A549 (cell line): ENCODE measurements at regions not wholly inside any gene's neighbourhood (a gene's known extent, or its start where the extent isn't known, plus 50 kb on each side); places are given as distances from the start of the nearest gene placed in this dataset.

Source experiments
- ATAC-seq, 2 experiments: fragments of 200-7000 bp in 1 of 2; fragments of >200 bp in 1 of 2; cut with Nextera tagmentation in 1 of 2; cut with Tn5 transposase in 1 of 2; 3 replicates each; pipeline versions ENCODE4 v1.8.0 to v1.9.1; 2018 to 2020; ENCODE audit warnings: mild to moderate bottlenecking in 1 of 2, moderate library complexity in 1 of 2
- CTCF ChIA-PET: fragments of 300-600 bp; sonication (Branson Sonifier 250); formaldehyde crosslinking; extraction: SDS; loops from one replicate; lab custom pipeline; 2021; ENCODE audit warnings: antibody characterized with exemption, inconsistent platforms; lab: Yijun Ruan, JAX
- POLR2A ChIA-PET: fragments of 350-600 bp; formaldehyde crosslinking; extraction: SDS; loops from one replicate; lab custom pipeline; 2021; ENCODE audit warnings: antibody characterized with exemption, inconsistent platforms; lab: Yijun Ruan, JAX
- DNase-seq, 2 experiments: peaks; one replicate each; pipeline versions ENCODE4 v3.0.0 to v3.0.0-alpha.2; 2011 to 2016; ENCODE audit warnings: low read depth in 1 of 2, low spot score in 1 of 2
- FAIRE-seq: peaks from 2 replicates; lab custom pipeline; 2011; peaks lifted over from hg19 to GRCh38; lab: Jason Lieb, UNC
- H3K27ac ChIP-seq, 2 experiments: fragments of >200 bp; sonication (Bioruptor Twin); formaldehyde crosslinking; 3 replicates each; pipeline ENCODE4 v1.5.1; 2016 to 2017
- H3K4me1 ChIP-seq: fragments of >200 bp; sonication (Bioruptor Twin); formaldehyde crosslinking; 3 replicates; pipeline ENCODE4 v1.6.1; 2016
- H3K4me2 ChIP-seq: fragments of >200 bp; sonication (Bioruptor Twin); formaldehyde crosslinking; 3 replicates; pipeline ENCODE4 v1.6.1; 2016
- H3K4me3 ChIP-seq: fragments of >200 bp; sonication (Bioruptor Twin); formaldehyde crosslinking; 3 replicates; pipeline ENCODE4 v1.5.1; 2016
- H3K9me3 ChIP-seq: fragments of >200 bp; sonication (Bioruptor Twin); formaldehyde crosslinking; 3 replicates; pipeline ENCODE4 v1.6.1; 2016
- BHLHE40 ChIP-seq: IDR thresholded peaks from 2 replicates; pipeline ENCODE4 v1.6.1; 2012; ENCODE audit warnings: low read depth, low read length, inconsistent platforms
- CBX2 ChIP-seq: fragments of 200-600 bp; sonication (generic); IDR thresholded peaks from 2 replicates; pipeline ENCODE4 v1.6.1; 2016; ENCODE audit warnings: low read depth, mild to moderate bottlenecking, borderline replicate concordance
- CHD2 ChIP-seq: fragments of 150-350 bp; IDR thresholded peaks from 2 replicates; pipeline ENCODE4 v1.6.1; 2014; ENCODE audit warnings: low read length; ENCODE audit not compliant: partially characterized antibody
- CHD4 ChIP-seq: fragments of 200-600 bp; sonication (generic); IDR thresholded peaks from 2 replicates; pipeline ENCODE4 v1.6.1; 2016; ENCODE audit warnings: antibody characterized with exemption, mild to moderate bottlenecking, borderline replicate concordance
- EHF ChIP-seq: fragments of 250-450 bp; sonication (Bioruptor Pico); IDR thresholded peaks from 2 replicates; pipeline ENCODE4 v1.5.0; 2020; ENCODE audit warnings: mild to moderate bottlenecking
- EHMT2 ChIP-seq: fragments of 200-600 bp; sonication (generic); IDR thresholded peaks from 2 replicates; pipeline ENCODE4 v1.6.1; 2016; ENCODE audit warnings: antibody characterized with exemption, low read depth, mild to moderate bottlenecking, moderate library complexity
- EP300 ChIP-seq, 2 experiments: fragments of >200 bp; sonication (Bioruptor Twin); formaldehyde crosslinking; IDR thresholded peaks; 2 replicates in 1 of 2; 3 replicates in 1 of 2; pipeline ENCODE4 v1.6.1; 2016 to 2017
- HOXB13 ChIP-seq: fragments of 250-450 bp; sonication (Bioruptor Pico); IDR thresholded peaks from 2 replicates; pipeline ENCODE4 v1.5.0; 2020; ENCODE audit warnings: low read depth, mild to moderate bottlenecking, moderate library complexity
- HOXB5 ChIP-seq: fragments of 250-450 bp; sonication (Bioruptor Pico); IDR thresholded peaks from 2 replicates; pipeline ENCODE4 v1.5.0; 2020; ENCODE audit warnings: mild to moderate bottlenecking, moderate library complexity
- KDM1A ChIP-seq: fragments of 200-600 bp; sonication (generic); IDR thresholded peaks from 2 replicates; pipeline ENCODE4 v1.6.1; 2016; ENCODE audit warnings: low read depth, mild to moderate bottlenecking
- KDM5A ChIP-seq: fragments of 200-600 bp; sonication (generic); IDR thresholded peaks from 2 replicates; pipeline ENCODE4 v1.6.1; 2016; ENCODE audit warnings: antibody characterized with exemption, mild to moderate bottlenecking
- MAFK ChIP-seq: fragments of 450-650 bp; IDR thresholded peaks from 2 replicates; pipeline ENCODE4 v1.6.1; 2014; ENCODE audit not compliant: partially characterized antibody
- MAZ ChIP-seq: fragments of 150-350 bp; IDR thresholded peaks from 2 replicates; pipeline ENCODE4 v1.6.1; 2014; ENCODE audit warnings: antibody characterized with exemption, low read depth, low read length, borderline replicate concordance
- MYC ChIP-seq: IDR thresholded peaks from 2 replicates; pipeline ENCODE4 v1.6.1; 2012; ENCODE audit warnings: mild to moderate bottlenecking, inconsistent platforms, low read length, improper control_type of control experiment, borderline replicate concordance
- NR3C1 ChIP-seq: fragments of >200 bp; sonication (Bioruptor Twin); formaldehyde crosslinking; IDR thresholded peaks from 3 replicates; pipeline ENCODE4 v1.6.1; 2017
- RAD21 ChIP-seq, 2 experiments: fragments of >200 bp in 1 of 2; sonication (Bioruptor Twin) in 1 of 2; formaldehyde crosslinking in 1 of 2; IDR thresholded peaks in 1 of 2; conservative IDR thresholded peaks in 1 of 2; 2 replicates in 1 of 2; 3 replicates in 1 of 2; pipeline ENCODE4 v1.6.1; 2012 to 2018; ENCODE audit warnings: inconsistent platforms in 1 of 2
- RFX5 ChIP-seq: fragments of 450-650 bp; IDR thresholded peaks from 2 replicates; pipeline ENCODE4 v1.7.1; 2014; ENCODE audit warnings: antibody characterized with exemption, mild to moderate bottlenecking, moderate library complexity
- SMC3 ChIP-seq: fragments of >200 bp; sonication (Bioruptor Twin); formaldehyde crosslinking; IDR thresholded peaks from 3 replicates; pipeline ENCODE4 v1.6.1; 2018; ENCODE audit warnings: inconsistent platforms
- TP53 ChIP-seq: fragments of 250-450 bp; sonication (Bioruptor Pico); IDR thresholded peaks from 2 replicates; pipeline ENCODE4 v1.5.0; 2021; ENCODE audit warnings: mild to moderate bottlenecking, moderate library complexity
- ZFP36 ChIP-seq: fragments of 450-650 bp; IDR thresholded peaks from 2 replicates; pipeline ENCODE4 v1.6.1; 2014; ENCODE audit warnings: borderline replicate concordance; ENCODE audit not compliant: partially characterized antibody
- WGBS: methylation state at CpG from one replicate; pipeline ENCODE4 v1.1.6; 2017; ENCODE audit errors: missing lambda C conversion rate; 5-methylcytosine and 5-hydroxymethylcytosine counted together
- TF ChIP-seq, protein P1 (sequence below): fragments of >200 bp; sonication (Bioruptor Twin); formaldehyde crosslinking; IDR thresholded peaks from 2 replicates; pipeline ENCODE4 v1.6.1; 2016
- TF ChIP-seq, protein P2 (sequence below): IDR thresholded peaks from 2 replicates; pipeline ENCODE4 v1.6.1; 2012

DNA sequence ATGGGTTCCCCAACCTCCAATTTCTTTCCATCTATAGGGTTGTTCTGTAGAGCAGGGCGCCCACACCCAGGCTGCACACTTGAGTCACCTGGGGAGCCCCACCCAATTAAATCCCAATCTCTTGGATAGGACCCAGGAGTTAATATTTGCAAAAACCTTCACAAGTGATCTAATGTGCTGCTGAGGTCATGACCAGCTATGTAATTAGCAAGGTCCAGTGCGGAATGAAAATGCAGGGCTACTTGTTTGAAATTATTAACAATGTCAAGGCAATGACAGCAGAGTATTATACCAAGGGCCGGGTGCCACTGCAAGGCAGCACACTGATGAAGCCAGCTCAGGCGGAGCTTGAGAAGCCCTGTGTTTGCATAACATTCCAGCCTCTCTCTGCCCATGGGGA lies 302.7 kb downstream of the MAF start:
- TF ChIP-seq, protein P1, sequence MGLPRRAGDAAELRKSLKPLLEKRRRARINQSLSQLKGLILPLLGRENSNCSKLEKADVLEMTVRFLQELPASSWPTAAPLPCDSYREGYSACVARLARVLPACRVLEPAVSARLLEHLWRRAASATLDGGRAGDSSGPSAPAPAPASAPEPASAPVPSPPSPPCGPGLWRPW: no peak
- no peak for TF ChIP-seq RAD21 (conservative IDR thresholded peaks at IDR 0.05 in 1 of 2, IDR thresholded peaks at IDR 0.05 in 1 of 2)
- no peak for TF ChIP-seq CHD2
- TF ChIP-seq CBX2: no peak
- TF ChIP-seq, all 56 proteins: peak for 0
- H3K9me3 ChIP-seq: no peaks in the 10 kb centered on the region
- no peak for DNase-seq
- no peak overlapping the region for H3K4me2 ChIP-seq
- H3K4me3 ChIP-seq: no peak overlapping the region
- H3K27ac ChIP-seq: no peak overlapping the region
- no peaks in the 10 kb centered on the region for H3K4me1 ChIP-seq
- FAIRE-seq: no peak
- ChIA-PET CTCF (no interaction called here), POLR2A (no interaction called here)
- no peak for ATAC-seq
- whole genome bisulfite sequencing: 30% methylated on average over 4 of the region's 4 CpGs

DNA sequence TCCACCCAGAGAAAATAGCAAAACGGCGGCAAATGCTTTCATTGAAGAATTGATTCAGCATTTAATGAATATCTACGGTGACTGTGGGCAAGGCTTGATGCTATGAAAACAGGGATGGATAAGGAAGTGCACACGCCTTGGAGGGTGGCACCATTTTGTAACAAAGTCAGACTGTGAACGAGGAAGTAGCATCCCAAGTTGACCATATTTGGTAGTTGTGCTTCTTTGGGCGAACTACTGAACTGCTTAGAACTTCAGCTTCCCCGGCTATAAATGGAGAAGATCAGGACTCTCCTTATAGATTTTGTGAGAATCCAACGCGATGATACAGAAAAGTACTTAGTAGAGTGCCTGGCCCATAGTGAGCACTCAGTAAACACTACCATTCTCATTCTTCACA lies 303.2 kb downstream of the MAF start:
- no peak for FAIRE-seq
- no peak overlapping the region for H3K27ac ChIP-seq
- no peak for ATAC-seq
- H3K9me3 ChIP-seq: no peaks in the 10 kb centered on the region
- CTCF ChIA-PET: no interaction called here
- no peak overlapping the region for H3K4me3 ChIP-seq
- no peak for TF ChIP-seq NR3C1
- no peak for TF ChIP-seq EP300 (IDR thresholded peaks at IDR 0.05)
- TF ChIP-seq ZFP36: no peak
- TF ChIP-seq TP53 (CRISPR knock-in tag): no peak
- no peak for TF ChIP-seq EHMT2
- TF ChIP-seq, protein P1: no peak
- TF ChIP-seq MAZ: no peak
- TF ChIP-seq, all 56 proteins: peak for 0
- POLR2A ChIA-PET: no interaction called here
- Histone ChIP-seq H3K4me2 (no peak overlapping the region), H3K4me1 (no peaks in the 10 kb centered on the region)
- WGBS: 55% methylated on average over 9 of the region's 9 CpGs
- DNase-seq: no peak

DNA sequence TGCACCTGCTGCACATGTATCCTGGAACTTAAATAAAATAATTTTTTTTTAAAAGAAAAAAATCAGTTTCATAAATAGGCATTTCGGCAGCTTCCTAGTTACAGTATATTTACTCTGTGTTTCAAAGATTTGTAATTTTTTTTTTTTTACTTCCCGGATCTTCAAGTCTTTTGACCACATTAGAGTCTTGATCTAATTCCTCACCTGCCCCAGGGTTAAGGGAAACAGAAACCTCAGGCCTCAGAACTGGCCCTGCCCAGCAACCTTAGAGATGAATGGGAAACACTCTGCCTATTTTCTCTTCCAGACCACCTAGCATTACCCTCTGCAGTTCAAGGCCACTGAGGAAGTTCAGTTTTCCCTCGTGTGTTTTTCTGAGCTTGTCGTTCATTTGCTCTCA lies 304.0 kb downstream of the MAF start:
- ChIA-PET CTCF (no interaction called here), POLR2A (no interaction called here)
- DNase-seq (no peak), ATAC-seq (no peak), FAIRE-seq (no peak)
- Histone ChIP-seq H3K4me2 (no peak overlapping the region), H3K27ac (no peak overlapping the region), H3K4me3 (no peak overlapping the region), H3K4me1 (no peaks in the 10 kb centered on the region), H3K9me3 (no peaks in the 10 kb centered on the region)
- 23% methylated on average over 4 of the region's 4 CpGs for WGBS
- TF ChIP-seq MAFK: no peak
- no peak for TF ChIP-seq BHLHE40

DNA sequence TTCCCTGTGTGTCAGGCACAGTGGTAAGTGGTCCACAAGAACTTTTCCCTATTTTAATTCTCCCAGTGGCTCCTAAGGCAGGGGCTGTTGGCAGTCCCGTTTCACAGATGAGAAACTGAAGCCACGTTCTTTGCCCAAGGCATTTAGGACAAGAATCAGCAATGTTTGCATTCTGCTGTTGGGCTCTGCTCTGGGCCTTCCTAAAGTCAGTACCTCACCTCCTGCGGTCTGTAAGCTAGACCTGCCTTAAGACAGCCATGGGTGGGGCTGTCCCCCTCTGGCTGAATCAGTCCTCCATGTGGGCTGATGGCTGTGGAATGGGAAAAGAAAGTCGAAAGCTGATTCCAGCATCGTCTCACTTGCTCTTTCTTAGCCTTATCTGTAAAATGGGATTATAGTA lies 304.8 kb downstream of the MAF start:
- 18% methylated on average over 5 of the region's 5 CpGs for WGBS
- H3K4me1 ChIP-seq: no peaks in the 10 kb centered on the region
- no peak for ATAC-seq
- no peak for TF ChIP-seq EHF (CRISPR knock-in tag)
- TF ChIP-seq SMC3: no peak
- TF ChIP-seq TP53 (CRISPR knock-in tag): no peak
- no peak for TF ChIP-seq CHD4
- no peak for FAIRE-seq
- no peaks in the 10 kb centered on the region for H3K9me3 ChIP-seq
- no peak overlapping the region for H3K27ac ChIP-seq
- H3K4me3 ChIP-seq: no peak overlapping the region
- ChIA-PET CTCF (no interaction called here), POLR2A (no interaction called here)
- H3K4me2 ChIP-seq: no peak overlapping the region
- DNase-seq: no peak

DNA sequence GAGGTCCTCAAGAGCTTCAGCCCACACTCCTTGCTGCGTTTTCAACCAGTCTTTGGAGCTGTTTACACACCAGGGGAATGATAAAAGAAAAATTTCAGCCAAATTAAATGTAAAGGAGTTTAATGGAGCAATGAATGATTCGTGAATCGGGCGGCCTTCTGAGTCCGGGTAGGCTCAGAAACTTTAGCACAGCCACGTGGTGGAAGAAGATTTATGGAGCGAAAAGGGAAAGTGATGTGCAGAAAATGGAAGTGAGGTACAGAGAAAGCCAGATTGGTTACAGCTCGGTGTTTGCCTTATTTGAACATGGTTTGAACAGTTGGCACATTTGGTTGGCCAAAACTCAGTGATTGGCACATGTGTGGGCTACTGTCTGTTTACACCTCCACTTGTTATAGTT lies 305.4 kb downstream of the MAF start:
- FAIRE-seq (no peak), ATAC-seq (no peak)
- POLR2A ChIA-PET: no interaction called here

More for the DNA sequence above, 305.4 kb downstream of the MAF start:
- DNase-seq: no peak
- CTCF ChIA-PET: no interaction called here
- Histone ChIP-seq H3K4me2 (no peak overlapping the region), H3K4me3 (no peak overlapping the region), H3K4me1 (no peaks in the 10 kb centered on the region), H3K9me3 (no peaks in the 10 kb centered on the region), H3K27ac (no peak overlapping the region)
- TF ChIP-seq HOXB5 (CRISPR knock-in tag) (no peak), HOXB13 (CRISPR knock-in tag) (no peak), RAD21 (conservative IDR thresholded peaks at IDR 0.05 in 1 of 2, IDR thresholded peaks at IDR 0.05 in 1 of 2) (no peak), MYC (no peak), KDM1A (no peak), SMC3 (no peak), RFX5 (no peak), KDM5A (no peak)
- TF ChIP-seq, protein P2, sequence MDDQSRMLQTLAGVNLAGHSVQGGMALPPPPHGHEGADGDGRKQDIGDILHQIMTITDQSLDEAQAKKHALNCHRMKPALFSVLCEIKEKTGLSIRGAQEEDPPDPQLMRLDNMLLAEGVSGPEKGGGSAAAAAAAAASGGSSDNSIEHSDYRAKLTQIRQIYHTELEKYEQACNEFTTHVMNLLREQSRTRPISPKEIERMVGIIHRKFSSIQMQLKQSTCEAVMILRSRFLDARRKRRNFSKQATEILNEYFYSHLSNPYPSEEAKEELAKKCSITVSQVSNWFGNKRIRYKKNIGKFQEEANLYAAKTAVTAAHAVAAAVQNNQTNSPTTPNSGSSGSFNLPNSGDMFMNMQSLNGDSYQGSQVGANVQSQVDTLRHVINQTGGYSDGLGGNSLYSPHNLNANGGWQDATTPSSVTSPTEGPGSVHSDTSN: no peak
- WGBS: 16% methylated on average over 8 of the region's 8 CpGs
